GM10248 (cell line): ENCODE measurements at regions not wholly inside any gene's neighbourhood (a gene's known extent, or its start where the extent isn't known, plus 50 kb on each side); places are given as distances from the start of the nearest gene placed in this dataset.

Experiments used
- CTCF ChIA-PET: fragments of 300-600 bp; sonication (Branson Sonifier 250); formaldehyde crosslinking; extraction: SDS; loops from one replicate; lab custom pipeline; 2021; ENCODE audit warnings: antibody characterized with exemption; lab: Yijun Ruan, JAX
- POLR2A ChIA-PET: fragments of 350-650 bp; sonication (Branson Sonifier 250); formaldehyde crosslinking; extraction: SDS; loops from one replicate; lab custom pipeline; 2020; ENCODE audit warnings: antibody characterized with exemption; lab: Yijun Ruan, JAX
- DNase-seq: peaks from one replicate; pipeline ENCODE4 v3.0.0; 2012; ENCODE audit errors: extremely low spot score
- TF ChIP-seq, protein P1 (sequence below): IDR thresholded peaks from 2 replicates; pipeline ENCODE4 v1.5.1; 2012; ENCODE audit warnings: mild to moderate bottlenecking, low read depth; ENCODE audit errors: extremely low read depth, missing control alignments, control extremely low read depth

DNA sequence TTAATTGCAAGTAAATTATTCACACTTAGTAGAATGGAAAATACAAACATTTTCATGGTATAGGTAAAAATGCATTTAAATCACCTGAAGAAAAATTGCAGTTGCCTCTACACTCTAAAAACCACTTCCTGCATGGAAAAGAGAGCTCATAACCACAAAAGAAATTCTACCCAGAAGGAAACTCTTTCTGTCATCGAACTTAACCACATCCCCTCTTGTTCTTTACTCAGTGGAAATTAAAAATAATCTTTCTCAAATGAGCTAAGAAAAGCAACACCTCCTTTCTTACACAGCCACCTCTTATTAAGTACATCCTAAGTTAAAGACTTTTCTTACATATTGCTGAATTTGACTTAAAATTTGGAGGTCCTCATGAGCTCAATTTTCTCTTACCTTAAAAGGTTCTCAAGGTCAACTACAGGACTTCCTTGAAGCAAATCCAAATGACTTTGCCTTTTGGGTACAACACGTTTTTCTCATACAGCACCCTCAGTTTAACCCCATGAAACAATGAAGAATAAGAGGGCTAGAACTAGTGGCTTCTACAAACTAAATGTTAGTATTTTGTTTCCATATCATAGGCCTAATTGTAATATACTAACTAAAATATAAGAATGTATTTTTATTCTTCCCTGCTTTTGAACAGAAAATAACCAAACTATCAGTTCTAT, 109.1 kb upstream of the CRIM1 start:
- POLR2A ChIA-PET, result no interaction called here
- peak; percentile 21 for DNase-seq

DNA sequence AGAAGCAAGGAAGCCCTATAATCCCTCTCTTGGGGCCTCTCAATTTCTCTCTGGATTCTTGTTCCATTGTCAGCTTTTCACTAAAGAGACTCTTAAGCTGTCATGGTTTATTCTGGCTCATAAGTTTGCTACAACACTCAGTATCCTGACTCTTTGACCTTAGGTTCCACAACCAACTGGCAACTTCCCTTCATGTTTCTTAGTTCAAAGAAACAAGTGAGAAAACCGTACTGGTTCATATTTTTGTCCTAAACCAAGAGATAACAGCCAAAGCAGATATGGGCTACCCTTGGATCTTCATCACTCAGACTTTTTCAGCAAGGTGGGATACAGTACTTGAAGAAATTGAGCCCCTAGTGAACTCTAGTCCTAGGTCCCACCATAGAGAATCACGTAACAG, 109.9 kb upstream of the CRIM1 start:
- TF ChIP-seq, protein P1, sequence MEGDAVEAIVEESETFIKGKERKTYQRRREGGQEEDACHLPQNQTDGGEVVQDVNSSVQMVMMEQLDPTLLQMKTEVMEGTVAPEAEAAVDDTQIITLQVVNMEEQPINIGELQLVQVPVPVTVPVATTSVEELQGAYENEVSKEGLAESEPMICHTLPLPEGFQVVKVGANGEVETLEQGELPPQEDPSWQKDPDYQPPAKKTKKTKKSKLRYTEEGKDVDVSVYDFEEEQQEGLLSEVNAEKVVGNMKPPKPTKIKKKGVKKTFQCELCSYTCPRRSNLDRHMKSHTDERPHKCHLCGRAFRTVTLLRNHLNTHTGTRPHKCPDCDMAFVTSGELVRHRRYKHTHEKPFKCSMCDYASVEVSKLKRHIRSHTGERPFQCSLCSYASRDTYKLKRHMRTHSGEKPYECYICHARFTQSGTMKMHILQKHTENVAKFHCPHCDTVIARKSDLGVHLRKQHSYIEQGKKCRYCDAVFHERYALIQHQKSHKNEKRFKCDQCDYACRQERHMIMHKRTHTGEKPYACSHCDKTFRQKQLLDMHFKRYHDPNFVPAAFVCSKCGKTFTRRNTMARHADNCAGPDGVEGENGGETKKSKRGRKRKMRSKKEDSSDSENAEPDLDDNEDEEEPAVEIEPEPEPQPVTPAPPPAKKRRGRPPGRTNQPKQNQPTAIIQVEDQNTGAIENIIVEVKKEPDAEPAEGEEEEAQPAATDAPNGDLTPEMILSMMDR, result no peak
- no peak for DNase-seq
- CTCF ChIA-PET, result interaction anchor here (1.5 kb wide), 2 partner anchors 20 to 107 kb away, joined by 4 to 5 read pairs; no protein-coding TSS in a partner anchor
- POLR2A ChIA-PET, result no interaction called here

More for the DNA sequence above, 109.1 kb upstream of the CRIM1 start:
- TF ChIP-seq, protein P1, result no peak
- CTCF ChIA-PET, result interaction anchor here (1.1 to 1.5 kb wide), 4 partner anchors 11 to 418 kb away, joined by 3 to 5 read pairs (median 4); no protein-coding TSS in a partner anchor

DNA sequence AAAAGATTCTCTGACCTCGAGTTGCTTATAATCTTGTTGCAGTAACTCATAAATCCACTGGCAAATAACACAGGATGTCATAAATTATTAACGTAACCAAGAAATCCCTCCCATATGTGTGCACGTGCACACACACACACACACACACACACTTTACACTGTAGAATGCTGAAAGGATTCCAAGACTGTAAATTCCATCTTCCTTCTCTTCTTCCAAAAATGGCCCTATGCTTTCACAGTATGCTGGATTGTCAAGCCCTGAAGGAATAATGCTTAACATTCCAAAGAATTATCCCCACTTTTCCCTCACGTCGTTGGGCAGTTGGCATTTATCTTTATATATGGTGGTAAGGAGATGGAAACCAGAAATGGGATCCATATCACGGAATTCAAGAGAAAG, 117.5 kb upstream of the CRIM1 start:
- DNase-seq, result no peak
- POLR2A ChIA-PET, result no interaction called here

DNA sequence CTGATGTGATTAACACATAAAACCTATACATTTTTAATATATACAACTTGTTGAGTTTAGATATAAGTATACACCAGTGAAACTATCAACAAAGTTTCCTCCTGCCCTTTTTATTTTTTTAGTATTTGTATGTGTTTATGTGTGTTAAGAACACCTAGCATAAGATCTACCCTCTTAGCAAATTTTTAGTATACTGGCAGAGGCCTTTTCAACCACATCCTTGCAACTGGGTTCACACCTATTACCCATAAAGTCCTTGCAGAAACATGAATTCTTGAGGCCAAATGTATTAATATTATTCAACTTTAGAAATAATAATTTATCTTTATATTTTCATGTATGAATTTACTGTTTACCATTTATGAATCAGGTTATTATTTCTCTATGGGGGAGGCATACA, 119.7 kb upstream of the CRIM1 start:
- TF ChIP-seq, protein P1, result no peak
- no peak for DNase-seq
- ChIA-PET POLR2A (no interaction called here), CTCF (interaction anchor here (1.4 kb wide), 1 partner anchor 8 kb away, joined by 5 read pairs; no protein-coding TSS in a partner anchor)

More for the DNA sequence above, 117.5 kb upstream of the CRIM1 start:
- CTCF ChIA-PET, result no interaction called here
- TF ChIP-seq, protein P1, result no peak

DNA sequence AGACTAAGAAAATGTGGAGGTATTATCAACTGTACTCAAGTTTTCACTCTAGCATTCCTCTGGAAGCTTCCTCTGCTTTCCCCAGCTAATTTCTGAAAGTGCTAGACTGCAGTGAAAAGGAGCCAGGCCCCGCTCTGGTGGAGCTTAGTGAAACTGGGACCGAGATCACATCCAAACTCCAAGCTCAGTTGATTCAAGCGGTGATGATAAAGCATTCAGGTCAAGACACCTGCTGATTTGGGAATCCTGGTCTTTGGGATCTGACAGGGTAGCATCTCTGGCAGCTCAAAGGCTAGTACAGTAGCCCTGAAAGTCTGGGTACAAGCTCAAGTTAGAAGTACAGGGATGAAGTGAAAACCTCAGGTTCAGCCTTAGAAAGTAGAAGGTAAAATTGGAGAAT, 120.2 kb upstream of the CRIM1 start:
- CTCF ChIA-PET, result interaction anchor here (1.0 to 1.4 kb wide), 2 partner anchors 8 to 11 kb away, joined by 4 to 5 read pairs; no protein-coding TSS in a partner anchor
- TF ChIP-seq, protein P1, result no peak
- POLR2A ChIA-PET, result no interaction called here
- DNase-seq, result no peak

DNA sequence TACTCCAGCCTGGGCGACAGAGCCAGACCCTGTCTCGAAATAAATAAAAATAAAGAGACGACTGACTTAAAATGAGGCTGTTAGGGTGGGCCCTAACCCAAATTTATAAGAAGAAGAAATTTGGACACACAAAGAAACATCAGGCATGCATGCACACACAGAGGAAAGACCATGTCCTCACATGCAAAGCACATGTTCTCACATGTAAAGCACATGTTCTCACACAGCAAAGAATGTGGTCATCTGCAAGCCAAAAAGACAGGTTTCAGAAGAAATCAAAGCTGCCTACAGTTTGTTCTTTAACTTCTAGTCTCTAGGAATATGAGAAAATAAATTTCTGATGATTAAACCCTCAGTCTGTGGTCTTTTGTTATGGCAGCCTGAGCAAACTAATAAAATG, 132.3 kb upstream of the CRIM1 start:
- ChIA-PET CTCF (interaction anchor here (0.9 kb wide), 1 partner anchor 562 kb away, joined by 3 read pairs; no protein-coding TSS in a partner anchor), POLR2A (no interaction called here)
- DNase-seq, result no peak
- TF ChIP-seq, protein P1, result no peak
